Mammary epithelial cell (primary cell): ENCODE measurements at regions not wholly inside any gene's neighbourhood (a gene's known extent, or its start where the extent isn't known, plus 50 kb on each side); places are given as distances from the start of the nearest gene placed in this dataset.

Source experiments
- EZH2 ChIP-seq: IDR thresholded peaks from 2 replicates; pipeline ENCODE4 v1.6.1; 2012; ENCODE audit warnings: low read length, inconsistent platforms, borderline replicate concordance
- TF ChIP-seq, protein P1 (sequence below), 2 donors: IDR thresholded peaks in 1 of 2; conservative IDR thresholded peaks in 1 of 2; 2 replicates each; pipeline ENCODE4 v1.5.1; 2011 to 2012; ENCODE audit warnings: inconsistent platforms in 2 of 2, low read length in 2 of 2, mild to moderate bottlenecking in 2 of 2, control low read depth in 1 of 2, low read depth in 1 of 2; ENCODE audit not compliant: insufficient read depth in 1 of 2; ENCODE audit errors: extremely low read depth in 1 of 2

DNA sequence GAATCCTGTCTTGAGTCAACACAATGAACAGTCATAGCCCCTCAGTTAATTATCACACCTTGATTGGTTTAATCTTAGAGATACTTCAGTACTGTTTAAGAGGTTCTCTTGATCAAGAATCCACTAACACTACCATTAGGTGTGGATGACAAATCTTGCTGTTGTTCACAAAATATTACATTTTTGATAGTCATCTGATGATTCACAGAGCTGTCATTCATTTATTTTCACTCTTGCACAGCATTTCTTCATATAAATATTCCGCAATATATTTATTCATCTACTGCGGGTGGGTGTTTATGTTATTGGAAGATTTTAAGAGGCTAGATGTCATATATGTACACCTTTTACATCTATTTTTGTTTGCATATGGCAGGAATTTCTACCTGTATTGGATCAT lies 1138.1 kb upstream of the PRKX start:
- TF ChIP-seq, protein P1, sequence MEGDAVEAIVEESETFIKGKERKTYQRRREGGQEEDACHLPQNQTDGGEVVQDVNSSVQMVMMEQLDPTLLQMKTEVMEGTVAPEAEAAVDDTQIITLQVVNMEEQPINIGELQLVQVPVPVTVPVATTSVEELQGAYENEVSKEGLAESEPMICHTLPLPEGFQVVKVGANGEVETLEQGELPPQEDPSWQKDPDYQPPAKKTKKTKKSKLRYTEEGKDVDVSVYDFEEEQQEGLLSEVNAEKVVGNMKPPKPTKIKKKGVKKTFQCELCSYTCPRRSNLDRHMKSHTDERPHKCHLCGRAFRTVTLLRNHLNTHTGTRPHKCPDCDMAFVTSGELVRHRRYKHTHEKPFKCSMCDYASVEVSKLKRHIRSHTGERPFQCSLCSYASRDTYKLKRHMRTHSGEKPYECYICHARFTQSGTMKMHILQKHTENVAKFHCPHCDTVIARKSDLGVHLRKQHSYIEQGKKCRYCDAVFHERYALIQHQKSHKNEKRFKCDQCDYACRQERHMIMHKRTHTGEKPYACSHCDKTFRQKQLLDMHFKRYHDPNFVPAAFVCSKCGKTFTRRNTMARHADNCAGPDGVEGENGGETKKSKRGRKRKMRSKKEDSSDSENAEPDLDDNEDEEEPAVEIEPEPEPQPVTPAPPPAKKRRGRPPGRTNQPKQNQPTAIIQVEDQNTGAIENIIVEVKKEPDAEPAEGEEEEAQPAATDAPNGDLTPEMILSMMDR (conservative IDR thresholded peaks at IDR 0.05 in 1 of 2, IDR thresholded peaks at IDR 0.05 in 1 of 2; ENCODE audit: extremely low read depth in 1 of 2, insufficient read depth in 1 of 2, low read depth in 1 of 2, low read length in 2 of 2) = no peak
- no peak for TF ChIP-seq EZH2
